Activated T-helper 1 cell treated with anti-CD3 and anti-CD28 coated beads, Interleukin-12 subunit alpha, Interleukin-12 subunit beta, Interleukin-2, Interleukin-4 antibody, amounts not matched to agents 30 ng/mL and 10 ng/mL and 1 ng/mL, durations not matched to agents 14 hours and 24 hours and 36 hours (primary cell): ENCODE measurements at regions not wholly inside any gene's neighbourhood (a gene's known extent, or its start where the extent isn't known, plus 50 kb on each side); places are given as distances from the start of the nearest gene placed in this dataset.

Experiments used
- DNase-seq: peaks from one replicate; pipeline ENCODE4 v3.0.0; 2021; ENCODE audit warnings: low spot score
- H3K27ac Mint-ChIP-seq: one replicate; pipeline ENCODE4 v1.8.0; 2021; ENCODE audit warnings: mild to moderate bottlenecking, mixed read lengths
- H3K27me3 Mint-ChIP-seq: one replicate; pipeline ENCODE4 v1.8.0; 2022; ENCODE audit warnings: mild to moderate bottlenecking, moderate library complexity, mixed read lengths; ENCODE audit not compliant: insufficient read depth
- H3K36me3 Mint-ChIP-seq: one replicate; pipeline ENCODE4 v1.8.0; 2021; ENCODE audit warnings: low read depth, mixed read lengths
- H3K4me1 Mint-ChIP-seq: one replicate; pipeline ENCODE4 v1.8.0; 2021; ENCODE audit warnings: low read depth, mixed read lengths
- H3K4me3 Mint-ChIP-seq: one replicate; pipeline ENCODE4 v1.8.0; 2021; ENCODE audit warnings: mild to moderate bottlenecking, moderate library complexity, mixed read lengths
- H3K9me3 Mint-ChIP-seq: one replicate; pipeline ENCODE4 v1.8.0; 2021; ENCODE audit warnings: mixed read lengths
- intact Hi-C: fragments of 100-400 bp; cut with micrococcal nuclease; formaldehyde crosslinking; loops from one replicate; pipeline ENCODE4 v1.15.1; 2024

- intact Hi-C loops, result no loop called here
- no peak overlapping the region for H3K27ac Mint-ChIP-seq
- no peak for DNase-seq
- H3K9me3 Mint-ChIP-seq, result peaks cover 4% of the 10 kb centered on the region
- no peaks in the 10 kb centered on the region for H3K27me3 Mint-ChIP-seq
- H3K4me3 Mint-ChIP-seq, result no peak overlapping the region
- peaks cover 3% of the 10 kb centered on the region for H3K36me3 Mint-ChIP-seq
- H3K4me1 Mint-ChIP-seq, result peaks cover 31% of the 10 kb centered on the region
Measured at GRCh38 chr2:100645695-100646429, 83.1 kb downstream of the PDCL3 start.

GRCh38 chr2:100647709-100648108 lies 84.9 kb downstream of the PDCL3 start:
- Mint-ChIP-seq H3K27ac (no peak overlapping the region), H3K4me1 (peaks cover 31% of the 10 kb centered on the region), H3K36me3 (peaks cover 3% of the 10 kb centered on the region), H3K4me3 (no peak overlapping the region), H3K9me3 (peaks cover 4% of the 10 kb centered on the region), H3K27me3 (no peaks in the 10 kb centered on the region)
- intact Hi-C loops, result no loop called here
- no peak for DNase-seq

- intact Hi-C loops, result no loop called here
- H3K27me3 Mint-ChIP-seq, result no peaks in the 10 kb centered on the region
- peaks cover 13% of the 10 kb centered on the region for H3K4me1 Mint-ChIP-seq
- DNase-seq, result no peak
- peaks cover 4% of the 10 kb centered on the region for H3K9me3 Mint-ChIP-seq
- H3K27ac Mint-ChIP-seq, result no peak overlapping the region
- no peak overlapping the region for H3K4me3 Mint-ChIP-seq
- H3K36me3 Mint-ChIP-seq, result peaks cover 3% of the 10 kb centered on the region
Measured at GRCh38 chr2:100650151-100650550, 87.4 kb downstream of the PDCL3 start.

GRCh38 chr2:100653449-100654035 lies 90.7 kb downstream of the PDCL3 start:
- no peak for DNase-seq
- Mint-ChIP-seq H3K4me1 (peaks cover 13% of the 10 kb centered on the region), H3K36me3 (no peaks in the 10 kb centered on the region), H3K27ac (no peak overlapping the region), H3K27me3 (no peaks in the 10 kb centered on the region), H3K4me3 (no peak overlapping the region), H3K9me3 (no peaks in the 10 kb centered on the region)
- intact Hi-C loops, result no loop called here

- H3K9me3 Mint-ChIP-seq, result no peaks in the 10 kb centered on the region
- H3K36me3 Mint-ChIP-seq, result no peaks in the 10 kb centered on the region
- H3K27ac Mint-ChIP-seq, result no peak overlapping the region
- no peak for DNase-seq
- intact Hi-C loops, result no loop called here
- H3K4me1 Mint-ChIP-seq, result peaks cover 8% of the 10 kb centered on the region
- H3K27me3 Mint-ChIP-seq, result no peaks in the 10 kb centered on the region
- H3K4me3 Mint-ChIP-seq, result no peak overlapping the region
Measured at GRCh38 chr2:100654611-100655010, 91.8 kb downstream of the PDCL3 start.

GRCh38 chr2:100655446-100655845 lies 92.7 kb downstream of the PDCL3 start:
- intact Hi-C loops, result no loop called here
- H3K27ac Mint-ChIP-seq, result no peak overlapping the region
- H3K36me3 Mint-ChIP-seq, result no peaks in the 10 kb centered on the region
- peaks cover under 1% of the 10 kb centered on the region for H3K4me1 Mint-ChIP-seq
- peaks cover 3% of the 10 kb centered on the region for H3K27me3 Mint-ChIP-seq
- no peak overlapping the region for H3K4me3 Mint-ChIP-seq
- no peak for DNase-seq
- H3K9me3 Mint-ChIP-seq, result no peaks in the 10 kb centered on the region

GRCh38 chr2:100655936-100656534 lies 93.2 kb downstream of the PDCL3 start:
- H3K36me3 Mint-ChIP-seq, result no peaks in the 10 kb centered on the region
- no peak for DNase-seq
- H3K4me3 Mint-ChIP-seq, result no peak overlapping the region
- H3K27me3 Mint-ChIP-seq, result peaks cover 3% of the 10 kb centered on the region
- H3K4me1 Mint-ChIP-seq, result no peaks in the 10 kb centered on the region
- H3K27ac Mint-ChIP-seq, result no peak overlapping the region
- H3K9me3 Mint-ChIP-seq, result no peaks in the 10 kb centered on the region
- intact Hi-C loops, result no loop called here

- Mint-ChIP-seq H3K27me3 (peaks cover 5% of the 10 kb centered on the region), H3K27ac (no peak overlapping the region), H3K4me1 (no peaks in the 10 kb centered on the region), H3K9me3 (no peaks in the 10 kb centered on the region), H3K36me3 (no peaks in the 10 kb centered on the region), H3K4me3 (no peak overlapping the region)
- intact Hi-C loops, result no loop called here
- DNase-seq, result no peak
Measured at GRCh38 chr2:100658017-100658416, 95.2 kb downstream of the PDCL3 start.

- Mint-ChIP-seq H3K27me3 (peaks cover 7% of the 10 kb centered on the region), H3K4me3 (no peak overlapping the region), H3K9me3 (no peaks in the 10 kb centered on the region), H3K27ac (no peak overlapping the region), H3K4me1 (no peaks in the 10 kb centered on the region), H3K36me3 (no peaks in the 10 kb centered on the region)
- intact Hi-C loops, result no loop called here
- no peak for DNase-seq
Measured at GRCh38 chr2:100660851-100661584, 98.2 kb downstream of the PDCL3 start.

GRCh38 chr2:100662866-100663265 lies 100.1 kb downstream of the PDCL3 start:
- no peak overlapping the region for H3K27ac Mint-ChIP-seq
- no peaks in the 10 kb centered on the region for H3K4me1 Mint-ChIP-seq
- peaks cover 7% of the 10 kb centered on the region for H3K27me3 Mint-ChIP-seq
- no peak overlapping the region for H3K4me3 Mint-ChIP-seq
- no peaks in the 10 kb centered on the region for H3K36me3 Mint-ChIP-seq
- intact Hi-C loops, result no loop called here
- no peak for DNase-seq
- H3K9me3 Mint-ChIP-seq, result no peaks in the 10 kb centered on the region

GRCh38 chr2:100664021-100664755 lies 101.4 kb downstream of the PDCL3 start:
- H3K27ac Mint-ChIP-seq, result no peak overlapping the region
- H3K4me1 Mint-ChIP-seq, result no peaks in the 10 kb centered on the region
- peaks cover 9% of the 10 kb centered on the region for H3K27me3 Mint-ChIP-seq
- DNase-seq, result no peak
- no peak overlapping the region for H3K4me3 Mint-ChIP-seq
- intact Hi-C loops, result no loop called here
- no peaks in the 10 kb centered on the region for H3K9me3 Mint-ChIP-seq
- no peaks in the 10 kb centered on the region for H3K36me3 Mint-ChIP-seq

- no peak overlapping the region for H3K4me3 Mint-ChIP-seq
- H3K36me3 Mint-ChIP-seq, result no peaks in the 10 kb centered on the region
- H3K27me3 Mint-ChIP-seq, result peaks cover 8% of the 10 kb centered on the region
- H3K4me1 Mint-ChIP-seq, result no peaks in the 10 kb centered on the region
- intact Hi-C loops, result no loop called here
- DNase-seq, result no peak
- no peak overlapping the region for H3K27ac Mint-ChIP-seq
- H3K9me3 Mint-ChIP-seq, result no peaks in the 10 kb centered on the region
Measured at GRCh38 chr2:100664756-100665101, 101.9 kb downstream of the PDCL3 start.
